ENCODE measurements at regions not wholly inside any gene's neighbourhood (a gene's known extent, or its start where the extent isn't known, plus 50 kb on each side); places are given as distances from the start of the nearest gene placed in this dataset.

GRCh38 chr18:67358947-67359346 is 157.6 kb downstream of the DSEL start:
- no peak for TF ChIP-seq CTCF (conservative IDR thresholded peaks at IDR 0.05; ENCODE audit: low read depth, low read length)
- no peaks in the 10 kb centered on the region for H3K27me3 ChIP-seq (ENCODE audit: insufficient read depth, low read depth)

GRCh38 chr18:67354692-67355091 is 161.8 kb downstream of the DSEL start:
- Histone ChIP-seq H3K79me2 (ENCODE audit: insufficient read depth, low read depth) (no peaks in the 10 kb centered on the region), H3K36me3 (ENCODE audit: insufficient read depth) (no peaks in the 10 kb centered on the region), H3K4me3 (IDR thresholded peaks at IDR 0.05; ENCODE audit: insufficient read depth, low read depth, low read length) (no peak overlapping the region), H3K9ac (no peak overlapping the region), H2AFZ (ENCODE audit: low read depth) (no peak overlapping the region), H3K27me3 (ENCODE audit: insufficient read depth, low read depth) (no peaks in the 10 kb centered on the region), H4K20me1 (ENCODE audit: insufficient read depth) (no peaks in the 10 kb centered on the region), H3K4me2 (no peak overlapping the region), H3K27ac (no peak overlapping the region), H3K4me1 (ENCODE audit: low read depth, poor library complexity, severe bottlenecking) (peaks cover 2% of the 10 kb centered on the region)
- no peak for TF ChIP-seq CTCF (conservative IDR thresholded peaks at IDR 0.05; ENCODE audit: low read depth, low read length)

More at GRCh38 chr18:67358947-67359346, 157.6 kb downstream of the DSEL start:
- Histone ChIP-seq H3K36me3 (ENCODE audit: insufficient read depth) (no peaks in the 10 kb centered on the region), H3K9ac (no peak overlapping the region), H4K20me1 (ENCODE audit: insufficient read depth) (no peaks in the 10 kb centered on the region), H2AFZ (ENCODE audit: low read depth) (no peak overlapping the region), H3K27ac (no peak overlapping the region), H3K4me2 (no peak overlapping the region), H3K4me3 (IDR thresholded peaks at IDR 0.05; ENCODE audit: insufficient read depth, low read depth, low read length) (no peak overlapping the region), H3K79me2 (ENCODE audit: insufficient read depth, low read depth) (no peaks in the 10 kb centered on the region), H3K4me1 (ENCODE audit: low read depth, poor library complexity, severe bottlenecking) (peaks cover 45% of the 10 kb centered on the region)

- H3K4me2 ChIP-seq: no peak overlapping the region
- H3K27me3 ChIP-seq (ENCODE audit: insufficient read depth, low read depth): no peaks in the 10 kb centered on the region
- TF ChIP-seq CTCF (conservative IDR thresholded peaks at IDR 0.05; ENCODE audit: low read depth, low read length): no peak
Observed at GRCh38 chr18:67354091-67354490, 162.4 kb downstream of the DSEL start.

GRCh38 chr18:67347438-67347837 is 169.1 kb downstream of the DSEL start:
- no peak overlapping the region for H3K4me3 ChIP-seq (IDR thresholded peaks at IDR 0.05; ENCODE audit: insufficient read depth, low read depth, low read length)
- no peaks in the 10 kb centered on the region for H4K20me1 ChIP-seq (ENCODE audit: insufficient read depth)
- no peaks in the 10 kb centered on the region for H3K4me1 ChIP-seq (ENCODE audit: low read depth, poor library complexity, severe bottlenecking)
- H3K4me2 ChIP-seq: no peak overlapping the region
- H3K27me3 ChIP-seq (ENCODE audit: insufficient read depth, low read depth): no peaks in the 10 kb centered on the region
- H3K27ac ChIP-seq: no peak overlapping the region
- H3K36me3 ChIP-seq (ENCODE audit: insufficient read depth): no peaks in the 10 kb centered on the region
- H3K79me2 ChIP-seq (ENCODE audit: insufficient read depth, low read depth): no peaks in the 10 kb centered on the region
- no peak overlapping the region for H3K9ac ChIP-seq
- TF ChIP-seq CTCF (conservative IDR thresholded peaks at IDR 0.05; ENCODE audit: low read depth, low read length): no peak
- no peak overlapping the region for H2AFZ ChIP-seq (ENCODE audit: low read depth)

More at GRCh38 chr18:67354091-67354490, 162.4 kb downstream of the DSEL start:
- no peak overlapping the region for H3K27ac ChIP-seq
- H4K20me1 ChIP-seq (ENCODE audit: insufficient read depth): no peaks in the 10 kb centered on the region
- no peak overlapping the region for H3K9ac ChIP-seq
- no peaks in the 10 kb centered on the region for H3K36me3 ChIP-seq (ENCODE audit: insufficient read depth)
- H3K4me1 ChIP-seq (ENCODE audit: low read depth, poor library complexity, severe bottlenecking): no peaks in the 10 kb centered on the region
- no peak overlapping the region for H2AFZ ChIP-seq (ENCODE audit: low read depth)
- H3K79me2 ChIP-seq (ENCODE audit: insufficient read depth, low read depth): no peaks in the 10 kb centered on the region
- no peak overlapping the region for H3K4me3 ChIP-seq (IDR thresholded peaks at IDR 0.05; ENCODE audit: insufficient read depth, low read depth, low read length)
